OCI-LY7 (cell line): ENCODE measurements at regions not wholly inside any gene's neighbourhood (a gene's known extent, or its start where the extent isn't known, plus 50 kb on each side); places are given as distances from the start of the nearest gene placed in this dataset.

Source experiments
- CTCF ChIP-seq: fragments of 200-600 bp; sonication (generic); conservative IDR thresholded peaks from 2 replicates; pipeline ENCODE4 v1.5.1; 2014; ENCODE audit warnings: mild to moderate bottlenecking, antibody characterized with exemption, low read length, moderate library complexity, mixed read lengths
- EZH2phosphoT487 ChIP-seq: fragments of 200-600 bp; sonication (generic); IDR thresholded peaks from 2 replicates; pipeline ENCODE4 v1.6.1; 2018; ENCODE audit warnings: low read depth, borderline replicate concordance, mild to moderate bottlenecking, mixed run types, antibody characterized with exemption, low read length, moderate library complexity, mixed read lengths

DNA sequence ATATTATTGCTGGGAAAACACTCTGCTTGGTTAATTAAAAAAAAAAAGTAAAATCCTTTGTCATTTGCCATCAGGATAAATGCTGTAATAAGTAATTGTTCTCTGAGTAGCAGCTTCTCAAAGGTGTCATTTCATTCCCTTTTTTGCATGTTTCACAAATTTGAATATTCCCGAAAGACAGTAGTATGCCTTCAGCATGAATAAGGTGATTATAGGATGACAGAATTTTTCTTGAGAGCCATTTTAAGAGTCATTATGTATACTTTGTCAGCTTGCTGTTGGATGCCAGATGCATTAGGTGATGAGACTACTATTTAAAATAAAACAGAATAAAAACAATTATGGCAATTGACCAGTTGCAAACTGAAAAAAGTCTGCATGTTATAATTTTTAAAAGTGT is 200.7 kb downstream of the HDGFL1 start:
- TF ChIP-seq CTCF (no peak), EZH2phosphoT487 (no peak)
